Endothelial cell (in vitro differentiated cells): ENCODE measurements at regions not wholly inside any gene's neighbourhood (a gene's known extent, or its start where the extent isn't known, plus 50 kb on each side); places are given as distances from the start of the nearest gene placed in this dataset.

ENCODE experiments used
- DNase-seq: peaks from one replicate; pipeline ENCODE4 v3.0.0; 2021; ENCODE audit warnings: low spot score
- H3K27ac Mint-ChIP-seq: one replicate; pipeline ENCODE4 v1.8.0; 2021; ENCODE audit warnings: mixed read lengths, inconsistent platforms; ENCODE audit not compliant: unreplicated experiment
- H3K27me3 Mint-ChIP-seq: one replicate; pipeline ENCODE4 v1.8.0; 2021; ENCODE audit warnings: mild to moderate bottlenecking, moderate library complexity, mixed read lengths, inconsistent platforms; ENCODE audit not compliant: unreplicated experiment
- H3K36me3 Mint-ChIP-seq: one replicate; pipeline ENCODE4 v1.8.0; 2021; ENCODE audit warnings: mild to moderate bottlenecking, low read depth, mixed read lengths, inconsistent platforms; ENCODE audit not compliant: unreplicated experiment
- H3K4me1 Mint-ChIP-seq: one replicate; pipeline ENCODE4 v1.8.0; 2021; ENCODE audit warnings: mild to moderate bottlenecking, mixed read lengths, inconsistent platforms; ENCODE audit not compliant: unreplicated experiment
- H3K4me3 Mint-ChIP-seq: one replicate; pipeline ENCODE4 v1.8.0; 2021; ENCODE audit warnings: mild to moderate bottlenecking, mixed read lengths, inconsistent platforms; ENCODE audit not compliant: unreplicated experiment
- H3K9me3 Mint-ChIP-seq: one replicate; pipeline ENCODE4 v1.8.0; 2021; ENCODE audit warnings: mixed read lengths, inconsistent platforms; ENCODE audit not compliant: unreplicated experiment
- CTCF ChIP-seq: fragments of 200-600 bp; sonication (generic); IDR thresholded peaks from one replicate; pipeline ENCODE4 v1.5.0; 2021; ENCODE audit warnings: antibody characterized with exemption; ENCODE audit not compliant: unreplicated experiment

- Mint-ChIP-seq H3K4me1 (no peaks in the 10 kb centered on the region), H3K27me3 (no peaks in the 10 kb centered on the region), H3K27ac (no peak overlapping the region), H3K4me3 (no peak overlapping the region), H3K36me3 (no peaks in the 10 kb centered on the region), H3K9me3 (no peaks in the 10 kb centered on the region)
- DNase-seq, result no peak
- TF ChIP-seq CTCF, result no peak
Observed at GRCh38 chr12:83801972-83802371, 1110.6 kb downstream of the SLC6A15 start.

- H3K36me3 Mint-ChIP-seq, result no peaks in the 10 kb centered on the region
- H3K27me3 Mint-ChIP-seq, result no peaks in the 10 kb centered on the region
- no peak for DNase-seq
- no peak overlapping the region for H3K27ac Mint-ChIP-seq
- H3K4me1 Mint-ChIP-seq, result no peaks in the 10 kb centered on the region
- no peaks in the 10 kb centered on the region for H3K9me3 Mint-ChIP-seq
- H3K4me3 Mint-ChIP-seq, result no peak overlapping the region
- no peak for TF ChIP-seq CTCF
Observed at GRCh38 chr12:83800022-83800421, 1112.6 kb downstream of the SLC6A15 start.

- TF ChIP-seq CTCF, result no peak
- Mint-ChIP-seq H3K27ac (no peak overlapping the region), H3K27me3 (no peaks in the 10 kb centered on the region), H3K4me3 (no peak overlapping the region), H3K4me1 (no peaks in the 10 kb centered on the region), H3K9me3 (no peaks in the 10 kb centered on the region), H3K36me3 (no peaks in the 10 kb centered on the region)
- DNase-seq, result no peak
Observed at GRCh38 chr12:83796531-83796930, 1109.8 kb downstream of the TMTC2 start.

GRCh38 chr12:83793616-83794015 is 1106.9 kb downstream of the TMTC2 start:
- no peak for TF ChIP-seq CTCF
- Mint-ChIP-seq H3K9me3 (no peaks in the 10 kb centered on the region), H3K27me3 (no peaks in the 10 kb centered on the region), H3K36me3 (no peaks in the 10 kb centered on the region), H3K4me1 (no peaks in the 10 kb centered on the region), H3K27ac (no peak overlapping the region), H3K4me3 (no peak overlapping the region)
- no peak for DNase-seq

GRCh38 chr12:83784298-83784890 is 1097.7 kb downstream of the TMTC2 start:
- no peaks in the 10 kb centered on the region for H3K36me3 Mint-ChIP-seq
- no peaks in the 10 kb centered on the region for H3K4me1 Mint-ChIP-seq
- no peak overlapping the region for H3K4me3 Mint-ChIP-seq
- H3K9me3 Mint-ChIP-seq, result no peaks in the 10 kb centered on the region
- no peak for TF ChIP-seq CTCF
- no peaks in the 10 kb centered on the region for H3K27me3 Mint-ChIP-seq
- no peak overlapping the region for H3K27ac Mint-ChIP-seq
- no peak for DNase-seq
